ENCODE measurements at regions not wholly inside any gene's neighbourhood (a gene's known extent, or its start where the extent isn't known, plus 50 kb on each side); places are given as distances from the start of the nearest gene placed in this dataset.

DNA sequence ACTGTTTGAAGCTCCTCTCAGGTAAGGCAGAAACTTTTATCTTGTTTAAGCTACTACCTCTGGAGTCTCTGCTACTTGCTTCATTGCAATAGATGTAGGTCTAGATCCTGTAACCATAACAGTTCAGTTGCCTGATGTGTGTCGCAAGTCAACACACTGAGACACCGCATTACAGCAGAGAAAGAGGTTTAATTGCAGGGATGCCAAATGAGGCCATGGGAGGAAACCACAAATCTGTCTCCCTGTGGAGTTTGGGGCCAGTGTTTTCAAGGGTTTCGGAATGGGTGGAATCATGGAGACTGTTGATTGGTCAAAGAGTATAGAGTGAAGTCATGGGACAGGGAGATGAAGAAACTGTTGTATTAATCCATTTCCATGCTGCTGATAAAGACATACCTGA is 57.1 kb upstream of the RBM24 start:
- in situ Hi-C loops (cut with MboI), result no loop called here
- no peaks in the 10 kb centered on the region for H3K79me2 ChIP-seq (ENCODE audit: control insufficient read depth, insufficient read depth, low read length)
- no peak overlapping the region for H3K4me2 ChIP-seq (ENCODE audit: insufficient read depth, low read length)
- WGBS (ENCODE audit: insufficient coverage, low coverage, missing lambda C conversion rate), result 0% methylated on average over 3 of the region's 3 CpGs
- FAIRE-seq (no peak), DNase-seq (ENCODE audit: extremely low read depth in 1 of 4, low spot score in 3 of 4) (no peak), ATAC-seq (no peak)
- POLR2A ChIA-PET, result no interaction called here
- TF ChIP-seq, protein P1, sequence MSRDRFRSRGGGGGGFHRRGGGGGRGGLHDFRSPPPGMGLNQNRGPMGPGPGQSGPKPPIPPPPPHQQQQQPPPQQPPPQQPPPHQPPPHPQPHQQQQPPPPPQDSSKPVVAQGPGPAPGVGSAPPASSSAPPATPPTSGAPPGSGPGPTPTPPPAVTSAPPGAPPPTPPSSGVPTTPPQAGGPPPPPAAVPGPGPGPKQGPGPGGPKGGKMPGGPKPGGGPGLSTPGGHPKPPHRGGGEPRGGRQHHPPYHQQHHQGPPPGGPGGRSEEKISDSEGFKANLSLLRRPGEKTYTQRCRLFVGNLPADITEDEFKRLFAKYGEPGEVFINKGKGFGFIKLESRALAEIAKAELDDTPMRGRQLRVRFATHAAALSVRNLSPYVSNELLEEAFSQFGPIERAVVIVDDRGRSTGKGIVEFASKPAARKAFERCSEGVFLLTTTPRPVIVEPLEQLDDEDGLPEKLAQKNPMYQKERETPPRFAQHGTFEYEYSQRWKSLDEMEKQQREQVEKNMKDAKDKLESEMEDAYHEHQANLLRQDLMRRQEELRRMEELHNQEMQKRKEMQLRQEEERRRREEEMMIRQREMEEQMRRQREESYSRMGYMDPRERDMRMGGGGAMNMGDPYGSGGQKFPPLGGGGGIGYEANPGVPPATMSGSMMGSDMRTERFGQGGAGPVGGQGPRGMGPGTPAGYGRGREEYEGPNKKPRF (IDR thresholded peaks at IDR 0.05; ENCODE audit: low read depth, low read length), result no peak
- TF ChIP-seq ZNF584 (CRISPR knock-in tag; IDR thresholded peaks at IDR 0.05; ENCODE audit: low read depth) (no peak), HOXB6 (CRISPR knock-in tag; IDR thresholded peaks at IDR 0.05; ENCODE audit: borderline replicate concordance) (no peak), XRCC3 (IDR thresholded peaks at IDR 0.05) (no peak), SMAD4 (CRISPR knock-in tag; conservative IDR thresholded peaks at IDR 0.05) (no peak), NCOR1 (IDR thresholded peaks at IDR 0.05) (no peak), ZNF12 (CRISPR knock-in tag; IDR thresholded peaks at IDR 0.05) (no peak), ASH1L (IDR thresholded peaks at IDR 0.05; ENCODE audit: borderline replicate concordance, low read depth, partially characterized antibody) (no peak), MIER1 (IDR thresholded peaks at IDR 0.05; ENCODE audit: low read depth) (no peak), RBFOX2 (IDR thresholded peaks at IDR 0.05; ENCODE audit: low read depth, low read length) (no peak), CHCHD3 (CRISPR knock-in tag; IDR thresholded peaks at IDR 0.05) (no peak), SRF (CRISPR knock-in tag; IDR thresholded peaks at IDR 0.05) (no peak), PHF20 (IDR thresholded peaks at IDR 0.05; ENCODE audit: partially characterized antibody) (no peak), ZNF830 (CRISPR knock-in tag; IDR thresholded peaks at IDR 0.05) (no peak), PTTG1 (tag; IDR thresholded peaks at IDR 0.05; ENCODE audit: low read depth) (no peak), SMAD3 (CRISPR knock-in tag; conservative IDR thresholded peaks at IDR 0.05) (no peak)
- TF ChIP-seq, protein P2, sequence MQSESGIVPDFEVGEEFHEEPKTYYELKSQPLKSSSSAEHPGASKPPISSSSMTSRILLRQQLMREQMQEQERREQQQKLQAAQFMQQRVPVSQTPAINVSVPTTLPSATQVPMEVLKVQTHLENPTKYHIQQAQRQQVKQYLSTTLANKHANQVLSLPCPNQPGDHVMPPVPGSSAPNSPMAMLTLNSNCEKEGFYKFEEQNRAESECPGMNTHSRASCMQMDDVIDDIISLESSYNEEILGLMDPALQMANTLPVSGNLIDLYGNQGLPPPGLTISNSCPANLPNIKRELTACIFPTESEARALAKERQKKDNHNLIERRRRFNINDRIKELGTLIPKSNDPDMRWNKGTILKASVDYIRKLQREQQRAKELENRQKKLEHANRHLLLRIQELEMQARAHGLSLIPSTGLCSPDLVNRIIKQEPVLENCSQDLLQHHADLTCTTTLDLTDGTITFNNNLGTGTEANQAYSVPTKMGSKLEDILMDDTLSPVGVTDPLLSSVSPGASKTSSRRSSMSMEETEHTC (IDR thresholded peaks at IDR 0.05), result no peak
- TF ChIP-seq, protein P3, sequence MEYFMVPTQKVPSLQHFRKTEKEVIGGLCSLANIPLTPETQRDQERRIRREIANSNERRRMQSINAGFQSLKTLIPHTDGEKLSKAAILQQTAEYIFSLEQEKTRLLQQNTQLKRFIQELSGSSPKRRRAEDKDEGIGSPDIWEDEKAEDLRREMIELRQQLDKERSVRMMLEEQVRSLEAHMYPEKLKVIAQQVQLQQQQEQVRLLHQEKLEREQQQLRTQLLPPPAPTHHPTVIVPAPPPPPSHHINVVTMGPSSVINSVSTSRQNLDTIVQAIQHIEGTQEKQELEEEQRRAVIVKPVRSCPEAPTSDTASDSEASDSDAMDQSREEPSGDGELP (CRISPR knock-in tag; IDR thresholded peaks at IDR 0.05; ENCODE audit: borderline replicate concordance), result no peak
- TF ChIP-seq, protein P4, sequence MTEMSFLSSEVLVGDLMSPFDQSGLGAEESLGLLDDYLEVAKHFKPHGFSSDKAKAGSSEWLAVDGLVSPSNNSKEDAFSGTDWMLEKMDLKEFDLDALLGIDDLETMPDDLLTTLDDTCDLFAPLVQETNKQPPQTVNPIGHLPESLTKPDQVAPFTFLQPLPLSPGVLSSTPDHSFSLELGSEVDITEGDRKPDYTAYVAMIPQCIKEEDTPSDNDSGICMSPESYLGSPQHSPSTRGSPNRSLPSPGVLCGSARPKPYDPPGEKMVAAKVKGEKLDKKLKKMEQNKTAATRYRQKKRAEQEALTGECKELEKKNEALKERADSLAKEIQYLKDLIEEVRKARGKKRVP (CRISPR knock-in tag; IDR thresholded peaks at IDR 0.05), result no peak
- H3K27ac ChIP-seq (ENCODE audit: extremely low read depth, low read depth, low read length), result no peak overlapping the region
- no peaks in the 10 kb centered on the region for H3K4me1 ChIP-seq (replicated peaks in 1 of 2; ENCODE audit: control insufficient read depth in 2 of 2, insufficient read depth in 2 of 2, low read length in 2 of 2)
- H4K20me1 ChIP-seq (replicated peaks; ENCODE audit: control insufficient read depth, insufficient read depth, low read length), result no peaks in the 10 kb centered on the region
- H3K36me3 ChIP-seq (ENCODE audit: control insufficient read depth, insufficient read depth, low read length), result no peaks in the 10 kb centered on the region
- no TSS peak for BruUV-seq (replicated peaks)
- CTCF ChIA-PET (ENCODE audit: low intra/inter-chr PET ratio), result no interaction called here
- H3K27me3 ChIP-seq (ENCODE audit: control insufficient read depth in 2 of 2, insufficient read depth in 2 of 2, low read length in 2 of 2), result no peaks in the 10 kb centered on the region
- H3K9me3 ChIP-seq (replicated peaks; ENCODE audit: control insufficient read depth, insufficient read depth, low read depth, low read length), result no peaks in the 10 kb centered on the region
- no peak overlapping the region for H2AFZ ChIP-seq (ENCODE audit: low read depth, low read length)
- no peak overlapping the region for H3K4me3 ChIP-seq
- no peak overlapping the region for H3K9ac ChIP-seq (ENCODE audit: insufficient read depth in 1 of 2, low read depth in 2 of 2, low read length in 2 of 2)
- no peaks in the 10 kb centered on the region for H3K9me1 ChIP-seq (ENCODE audit: control insufficient read depth, insufficient read depth, low read length)
- intact Hi-C loops (cut with micrococcal nuclease), result no loop called here
